ENCODE measurements at regions not wholly inside any gene's neighbourhood (a gene's known extent, or its start where the extent isn't known, plus 50 kb on each side); places are given as distances from the start of the nearest gene placed in this dataset.

- DNase-seq: no peak
Measured at GRCh38 chr7:42617071-42617765, 294.7 kb downstream of the C7orf25 start.

- no peak for DNase-seq
Measured at GRCh38 chr7:42614636-42615035, 297.2 kb downstream of the C7orf25 start.

- no peak for DNase-seq
Measured at GRCh38 chr7:42611961-42612360, 299.9 kb downstream of the C7orf25 start.

DNA sequence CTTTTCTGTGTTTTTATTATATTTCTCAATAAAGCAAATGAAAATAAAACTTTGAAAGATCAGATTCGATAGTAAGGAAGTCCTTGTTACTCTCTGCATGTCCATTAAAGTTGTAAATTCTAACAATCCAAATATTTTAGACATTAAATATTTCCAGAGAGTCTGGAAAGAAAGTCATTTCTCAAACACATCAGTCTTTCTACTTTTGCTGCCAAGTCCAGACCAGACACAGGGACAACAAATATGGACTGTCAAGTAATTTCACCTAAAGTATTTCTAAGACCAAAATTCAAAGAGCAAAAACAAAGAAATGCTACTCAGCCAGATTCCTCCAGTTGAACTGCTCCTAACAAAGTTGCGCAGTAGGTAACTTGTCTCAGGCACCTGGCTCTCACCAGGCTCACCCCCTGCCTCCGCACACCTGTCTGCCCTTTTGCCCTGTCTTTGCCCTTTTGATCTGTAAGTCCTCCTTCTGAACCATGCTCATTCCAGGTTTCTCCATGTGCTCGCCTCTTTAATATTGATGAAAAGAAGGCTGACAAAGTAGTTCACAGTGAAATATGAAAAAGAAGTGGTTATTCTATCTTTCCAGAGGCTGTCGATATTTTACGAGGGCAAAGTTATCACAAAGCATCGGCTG is 300.5 kb downstream of the C7orf25 start:
- no peak for DNase-seq

DNA sequence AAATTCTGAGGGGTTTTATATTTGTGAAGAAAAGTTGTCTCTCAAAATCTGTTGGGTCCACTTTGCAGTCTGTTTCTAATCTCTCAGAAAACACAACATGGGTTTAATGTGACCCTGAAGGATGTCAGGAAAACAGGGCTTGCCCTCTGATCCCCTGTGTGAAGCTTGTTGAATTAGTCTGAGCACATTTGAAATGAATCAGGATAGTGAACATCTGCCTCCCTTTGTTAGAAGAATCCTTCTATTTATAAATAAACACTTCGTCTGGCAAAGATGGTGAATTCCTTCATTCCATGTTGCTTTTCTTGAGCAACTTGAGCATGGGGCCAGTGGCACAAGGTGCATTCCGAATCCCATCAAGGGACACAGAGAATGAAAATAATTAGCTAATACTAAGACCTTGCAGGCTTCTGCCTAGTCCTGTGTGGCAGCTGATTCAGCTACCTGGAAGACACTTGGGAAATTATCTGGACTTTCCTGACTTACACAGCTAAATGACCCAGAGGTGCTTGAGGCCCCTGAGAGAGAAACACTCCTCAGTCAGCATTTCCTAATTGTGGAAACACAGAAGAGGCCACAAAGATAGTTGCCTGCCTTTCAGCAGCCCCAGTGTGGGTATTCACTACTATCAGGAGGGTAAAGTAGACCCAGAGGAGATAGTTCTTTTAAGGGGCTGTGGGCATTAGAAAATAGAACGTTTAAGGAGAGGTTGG is 305.5 kb downstream of the C7orf25 start:
- DNase-seq: no peak

DNA sequence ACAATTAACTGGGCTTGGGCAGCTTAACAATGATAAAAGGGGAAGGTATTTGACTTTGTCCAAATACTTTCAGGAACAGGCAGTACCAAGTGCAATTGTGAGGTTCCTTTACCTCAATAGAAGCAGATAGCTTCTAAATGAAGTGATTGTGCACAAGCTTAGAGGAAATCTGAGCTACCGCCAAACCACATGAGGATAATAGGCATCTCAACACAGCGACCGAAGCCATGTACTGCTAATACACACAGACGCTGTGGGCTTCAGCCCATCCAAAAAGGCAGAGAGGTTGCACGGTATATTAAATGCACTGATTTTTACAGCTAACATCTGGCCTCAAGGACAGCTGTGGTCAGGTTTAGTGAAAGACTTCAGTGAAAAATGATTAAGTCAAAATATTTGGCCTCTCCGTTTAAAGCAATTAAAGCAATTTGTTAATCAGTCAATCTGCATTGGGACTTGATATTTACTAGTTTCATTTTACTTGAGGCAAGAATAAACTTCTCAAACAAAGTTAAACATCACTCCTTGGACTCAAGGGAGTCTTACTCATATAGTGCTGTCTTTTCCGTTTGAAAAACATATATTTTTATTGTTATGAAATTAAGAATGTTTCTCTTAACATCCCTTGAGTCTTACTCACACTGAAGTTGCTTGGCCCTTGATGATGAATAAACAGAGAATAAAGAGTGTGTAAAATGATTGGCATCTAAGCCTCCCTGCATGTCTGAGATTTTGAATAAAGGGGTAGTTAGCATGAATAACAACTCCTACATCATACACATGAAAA is 306.3 kb downstream of the C7orf25 start:
- no peak for DNase-seq

- DNase-seq: no peak
Measured at GRCh38 chr7:42603496-42603895, 308.4 kb downstream of the C7orf25 start.

GRCh38 chr7:42597300-42597699 is 314.6 kb downstream of the C7orf25 start:
- no peak for DNase-seq

DNA sequence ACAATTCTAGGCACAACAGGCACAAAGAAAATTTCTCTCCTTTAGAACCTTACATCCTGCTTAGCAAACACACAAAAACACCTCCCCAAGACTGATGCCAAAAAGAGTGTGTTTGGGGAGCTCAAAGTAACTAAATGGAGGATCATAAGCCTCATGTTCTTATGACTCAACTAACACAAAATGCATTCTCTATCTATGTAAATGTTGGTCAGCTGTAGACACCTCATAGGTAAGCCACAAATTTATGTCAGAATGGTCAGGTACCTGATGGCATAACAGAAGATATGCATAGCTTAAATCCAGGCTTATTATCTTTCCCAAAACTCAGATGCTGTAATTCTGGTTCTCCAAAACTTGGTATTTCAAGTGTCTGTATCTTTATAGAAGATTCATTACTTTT is 315.1 kb downstream of the C7orf25 start:
- no peak for DNase-seq

GRCh38 chr7:42593860-42594259 is 318.0 kb downstream of the C7orf25 start:
- DNase-seq: no peak

- no peak for DNase-seq
Measured at GRCh38 chr7:42590771-42591310, 321.0 kb downstream of the C7orf25 start.

DNA sequence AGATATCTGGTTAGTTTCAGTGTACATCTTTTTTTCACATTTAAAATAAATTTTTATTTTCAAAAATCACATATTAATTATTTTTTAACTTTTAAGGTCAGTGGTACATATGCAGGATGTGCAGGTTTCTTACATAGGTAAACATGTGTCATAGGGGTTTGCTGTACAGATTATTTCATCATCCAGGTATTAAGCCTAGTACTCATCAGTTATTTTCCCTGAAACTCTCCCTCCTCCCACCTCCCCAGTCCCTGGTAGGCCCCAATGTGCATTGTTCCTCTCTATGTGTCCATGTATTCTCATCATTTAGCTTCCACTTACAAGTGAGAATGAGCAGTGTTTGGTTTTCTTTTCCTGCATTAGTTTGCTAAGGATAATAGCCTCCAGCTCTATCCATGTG is 323.0 kb downstream of the C7orf25 start:
- no peak for DNase-seq

DNA sequence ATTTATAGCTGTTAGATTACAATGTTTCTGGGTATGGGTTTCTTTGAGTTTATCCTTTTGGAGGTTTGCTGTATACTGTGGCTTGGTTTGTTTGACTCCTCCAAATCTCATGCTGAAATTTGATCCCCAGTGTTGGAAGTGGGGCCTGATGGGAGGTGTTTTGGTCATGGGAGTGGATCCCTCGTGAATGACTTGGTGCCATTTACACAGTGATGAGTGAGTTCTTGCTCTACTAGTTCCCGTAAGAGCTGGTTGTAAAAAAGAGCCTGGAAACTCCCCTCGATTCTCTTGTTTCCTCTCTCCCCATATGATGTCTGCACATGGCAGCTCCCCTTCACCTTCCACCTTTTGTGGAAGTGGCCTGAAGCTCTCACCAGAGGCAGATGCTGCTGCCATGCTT is 324.1 kb downstream of the C7orf25 start:
- no peak for DNase-seq

DNA sequence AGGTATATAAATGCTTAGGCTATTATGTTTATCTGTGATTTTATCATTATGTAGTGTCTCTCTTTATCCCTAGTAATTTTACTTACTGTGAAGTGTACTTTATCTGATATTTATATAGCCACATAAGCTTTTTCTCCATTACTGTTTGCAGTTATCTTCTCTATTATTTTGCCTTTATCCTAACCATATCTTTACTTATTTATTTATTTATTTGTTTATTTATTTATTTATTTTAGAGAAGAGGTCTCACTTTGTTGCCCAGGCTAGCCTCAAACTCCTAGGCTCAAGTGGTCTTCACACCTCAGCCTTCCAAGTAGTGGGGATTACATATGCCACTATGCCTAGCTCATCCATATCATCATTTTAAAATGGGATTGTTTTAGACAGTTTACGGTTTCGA is 331.8 kb downstream of the C7orf25 start:
- no peak for DNase-seq

DNA sequence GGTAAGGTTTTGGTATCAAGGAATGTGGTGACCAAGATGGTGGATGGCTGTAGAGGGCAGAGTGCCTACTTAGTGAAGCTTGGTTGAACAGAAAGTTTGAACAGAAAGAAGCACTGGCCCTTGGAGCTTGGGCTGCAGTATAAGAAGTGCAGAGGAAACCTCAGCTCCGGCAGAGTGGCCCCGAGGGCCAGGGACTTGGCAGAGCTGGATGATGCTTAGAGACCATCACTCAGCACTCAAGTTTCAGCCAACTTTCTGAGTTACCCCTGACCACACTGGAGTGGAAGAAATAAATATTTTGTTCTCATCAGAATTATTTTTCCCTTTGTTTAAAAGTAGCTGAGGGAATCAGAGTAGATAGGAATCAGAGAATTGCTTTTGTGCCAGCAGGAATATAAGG is 336.7 kb downstream of the C7orf25 start:
- DNase-seq: no peak

GRCh38 chr7:42574685-42575084 is 337.2 kb downstream of the C7orf25 start:
- DNase-seq: no peak

DNA sequence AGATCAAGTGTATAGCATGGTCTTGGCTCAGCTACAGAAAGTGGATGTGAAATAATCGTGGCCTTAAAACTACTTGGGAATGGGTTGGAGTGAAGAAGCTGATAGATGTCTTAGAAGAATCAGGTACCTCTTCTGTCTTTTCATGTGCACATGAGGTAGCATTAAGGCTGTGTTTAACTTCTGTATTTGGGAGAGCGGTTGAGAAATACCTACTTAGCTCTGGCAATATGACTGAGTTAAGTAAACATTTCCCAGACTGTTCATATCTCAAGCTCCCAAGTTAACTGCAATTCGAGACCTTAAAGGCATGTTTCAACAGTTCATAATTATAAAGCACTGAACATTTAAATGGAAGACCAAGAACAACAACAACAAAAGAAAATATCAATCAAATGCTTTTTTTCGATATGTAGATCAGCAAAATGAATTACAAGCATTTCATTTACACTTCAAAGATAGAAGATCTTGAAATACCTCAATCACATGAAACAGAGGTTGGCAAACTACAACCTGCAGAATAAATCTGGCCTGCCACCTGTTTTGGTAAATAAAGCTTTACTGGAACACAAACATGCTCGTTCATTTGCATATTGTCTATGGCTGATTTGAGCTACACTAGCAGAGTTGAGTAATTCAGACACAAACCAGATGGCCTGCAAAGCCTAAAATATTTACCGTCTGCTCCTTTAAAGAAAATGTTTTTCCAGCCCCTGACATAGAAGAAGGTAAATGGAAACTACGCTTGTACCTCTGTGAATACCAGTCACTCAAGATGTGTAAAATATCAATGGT is 337.1 kb upstream of the GLI3 start:
- no peak for DNase-seq

DNA sequence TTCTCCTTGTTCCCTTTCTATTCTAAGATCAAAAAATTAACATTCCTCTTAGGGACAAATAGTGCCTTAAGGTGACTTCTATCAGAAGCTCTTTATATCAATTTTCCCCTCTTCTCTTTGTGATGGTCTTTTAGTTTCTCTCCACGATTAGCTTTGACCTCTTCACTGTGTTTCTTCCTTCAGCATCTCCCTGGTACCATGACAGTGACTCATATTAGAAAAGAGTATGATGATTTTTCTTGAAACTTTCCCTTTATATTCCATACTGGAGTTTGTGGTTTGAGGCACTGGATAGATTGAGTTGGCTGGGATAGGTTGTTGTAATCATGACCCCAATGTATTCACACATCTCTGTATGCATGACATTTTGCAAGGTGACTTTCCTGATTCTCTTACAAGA is 335.6 kb upstream of the GLI3 start:
- DNase-seq: no peak

- no peak for DNase-seq
Measured at GRCh38 chr7:42572056-42572455, 335.0 kb upstream of the GLI3 start.

DNA sequence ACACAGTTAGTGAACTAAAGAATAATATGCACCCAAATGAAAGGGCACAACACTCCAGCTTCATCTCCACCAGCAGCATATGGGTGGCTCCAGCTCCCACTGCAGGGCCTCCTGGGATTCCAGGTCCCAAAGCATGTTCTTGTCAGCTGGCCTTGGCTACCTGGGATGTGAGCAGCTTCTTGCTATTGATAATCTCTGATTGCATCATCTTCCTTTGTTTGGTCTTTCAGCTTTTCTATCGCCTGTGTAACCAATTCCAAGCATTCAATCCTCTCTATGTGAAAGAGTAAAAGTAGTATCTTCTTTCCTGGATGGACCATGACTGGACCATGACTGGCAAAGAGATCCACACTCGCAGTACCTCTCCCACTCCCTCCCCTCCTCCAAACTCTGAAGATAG is 333.9 kb upstream of the GLI3 start:
- no peak for DNase-seq

DNA sequence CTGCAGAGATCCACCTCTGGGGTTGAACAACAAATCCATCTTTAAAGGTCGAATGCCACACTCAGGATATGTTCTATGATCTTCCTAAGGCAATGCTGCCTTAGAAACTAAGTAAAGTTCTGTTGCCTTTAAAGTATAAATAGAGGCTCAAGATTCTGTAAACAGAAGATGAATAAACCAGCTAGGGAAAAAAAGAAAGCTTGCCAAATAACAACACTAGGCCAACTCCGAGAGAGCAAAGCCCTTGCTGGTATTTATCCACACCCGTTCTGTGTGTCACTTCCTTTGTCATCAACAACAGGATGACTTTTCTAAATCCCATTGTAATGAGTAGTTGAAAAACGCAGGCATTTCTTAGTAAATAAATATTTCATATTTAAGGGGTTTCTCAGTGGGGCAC is 330.0 kb upstream of the GLI3 start:
- DNase-seq: no peak

GRCh38 chr7:42561797-42562196 is 324.8 kb upstream of the GLI3 start:
- no peak for DNase-seq
